Vagina (tissue), 2 donors: ENCODE measurements at regions not wholly inside any gene's neighbourhood (a gene's known extent, or its start where the extent isn't known, plus 50 kb on each side); places are given as distances from the start of the nearest gene placed in this dataset.

Source experiments
- DNase-seq, 2 donors: peaks; one replicate each; pipeline ENCODE4 v3.0.0-alpha.2; 2017; ENCODE audit errors: extremely low spot score in 2 of 2
- H3K27ac ChIP-seq: fragments of 200-600 bp; sonication (generic); one replicate; pipeline ENCODE4 v1.5.1; 2019
- H3K27me3 ChIP-seq: fragments of 200-600 bp; sonication (generic); one replicate; pipeline ENCODE4 v1.5.1; 2019
- H3K36me3 ChIP-seq, 2 donors: fragments of 200-600 bp; sonication (generic); one replicate each; pipeline ENCODE4 v1.5.1; 2017 to 2019
- H3K4me1 ChIP-seq: fragments of 200-600 bp; sonication (generic); one replicate; pipeline ENCODE4 v1.5.1; 2019
- H3K4me3 ChIP-seq, 2 donors: fragments of 200-600 bp; sonication (generic); 1 replicate in 1 of 2; 2 replicates in 1 of 2; pipeline ENCODE4 v1.5.1; 2016 to 2019
- H3K9me3 ChIP-seq: fragments of 200-600 bp; sonication (generic); one replicate; pipeline ENCODE4 v1.5.1; 2019
- POLR2A ChIP-seq, 2 donors: fragments of 450-650 bp; IDR thresholded peaks; one replicate each; pipeline ENCODE4 v1.6.1; 2017; ENCODE audit warnings: antibody characterized with exemption in 2 of 2, mild to moderate bottlenecking in 2 of 2, moderate library complexity in 2 of 2
- POLR2AphosphoS5 ChIP-seq, 2 donors: sonication (generic); formaldehyde crosslinking; IDR thresholded peaks; one replicate each; pipeline ENCODE4 v1.9.0; 2017; ENCODE audit warnings: antibody characterized with exemption in 2 of 2, mild to moderate bottlenecking in 2 of 2, low read depth in 1 of 2; ENCODE audit not compliant: insufficient read depth in 1 of 2
- intact Hi-C: fragments of 100-400 bp; cut with DNase I; formaldehyde crosslinking; loops from one replicate; pipeline ENCODE4 v1.15.1; 2023
- TF ChIP-seq, protein P1 (sequence below), 3 experiments: fragments of 450-650 bp in 2 of 3; fragments of 200-600 bp in 1 of 3; sonication (generic) in 1 of 3; IDR thresholded peaks; one replicate each; pipeline ENCODE4 v1.5.1; 2017 to 2019; ENCODE audit warnings: antibody characterized with exemption in 3 of 3, mild to moderate bottlenecking in 2 of 3, moderate library complexity in 2 of 3

DNA sequence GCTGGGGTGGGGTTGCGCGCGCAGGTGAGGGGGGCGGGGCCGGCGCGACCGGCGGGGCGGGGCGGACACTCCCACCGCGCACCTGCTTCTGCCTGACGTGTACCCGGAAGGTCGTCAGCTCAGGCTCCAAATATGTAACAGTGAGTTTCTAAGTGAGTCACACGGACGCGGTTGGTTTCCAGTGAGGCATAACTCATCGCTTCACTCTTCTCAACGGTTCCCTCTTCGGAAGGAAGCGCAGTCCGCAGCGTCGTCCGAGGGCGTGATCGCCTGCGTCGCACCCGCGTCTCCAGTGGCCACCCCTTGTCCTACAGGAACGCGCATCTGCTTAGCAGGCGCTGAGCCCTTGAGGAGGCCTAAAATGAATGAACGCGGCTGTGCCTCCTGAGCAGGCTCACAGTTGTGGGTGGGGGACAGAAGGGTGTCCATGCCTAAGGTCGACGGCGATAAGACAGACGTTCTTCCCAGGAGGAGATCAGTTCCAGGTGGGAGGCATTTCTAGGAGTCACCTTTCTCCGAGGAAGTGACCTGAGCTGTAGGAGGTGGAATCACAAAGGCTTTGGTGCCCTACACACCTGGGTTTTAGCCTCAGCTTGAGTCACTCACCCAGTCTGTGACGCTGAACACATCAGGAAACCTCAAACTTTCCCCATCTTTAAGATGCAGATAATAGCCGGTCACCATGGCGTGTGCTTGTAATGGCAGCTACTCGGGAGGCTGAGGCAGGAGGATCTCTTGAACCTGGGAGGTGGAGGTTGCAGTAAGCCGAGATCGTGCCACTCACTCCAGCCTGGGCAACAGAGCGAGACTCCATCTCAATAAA lies 50.9 kb upstream of the EZR start:
- H3K27ac ChIP-seq = peak overlapping the region; percentile 86
- DNase-seq = peak; percentile 92 to 98
- H3K36me3 ChIP-seq = no peaks in the 10 kb centered on the region
- H3K4me1 ChIP-seq = peaks cover 6% of the 10 kb centered on the region
- TF ChIP-seq, protein P1, sequence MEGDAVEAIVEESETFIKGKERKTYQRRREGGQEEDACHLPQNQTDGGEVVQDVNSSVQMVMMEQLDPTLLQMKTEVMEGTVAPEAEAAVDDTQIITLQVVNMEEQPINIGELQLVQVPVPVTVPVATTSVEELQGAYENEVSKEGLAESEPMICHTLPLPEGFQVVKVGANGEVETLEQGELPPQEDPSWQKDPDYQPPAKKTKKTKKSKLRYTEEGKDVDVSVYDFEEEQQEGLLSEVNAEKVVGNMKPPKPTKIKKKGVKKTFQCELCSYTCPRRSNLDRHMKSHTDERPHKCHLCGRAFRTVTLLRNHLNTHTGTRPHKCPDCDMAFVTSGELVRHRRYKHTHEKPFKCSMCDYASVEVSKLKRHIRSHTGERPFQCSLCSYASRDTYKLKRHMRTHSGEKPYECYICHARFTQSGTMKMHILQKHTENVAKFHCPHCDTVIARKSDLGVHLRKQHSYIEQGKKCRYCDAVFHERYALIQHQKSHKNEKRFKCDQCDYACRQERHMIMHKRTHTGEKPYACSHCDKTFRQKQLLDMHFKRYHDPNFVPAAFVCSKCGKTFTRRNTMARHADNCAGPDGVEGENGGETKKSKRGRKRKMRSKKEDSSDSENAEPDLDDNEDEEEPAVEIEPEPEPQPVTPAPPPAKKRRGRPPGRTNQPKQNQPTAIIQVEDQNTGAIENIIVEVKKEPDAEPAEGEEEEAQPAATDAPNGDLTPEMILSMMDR (IDR thresholded peaks at IDR 0.05) = no peak
- peak in 1 of 2 donors; percentile 38 for TF ChIP-seq POLR2A (IDR thresholded peaks at IDR 0.05)
- TF ChIP-seq POLR2AphosphoS5 (IDR thresholded peaks at IDR 0.05; ENCODE audit: insufficient read depth in 1 of 2, low read depth in 1 of 2) = peak; percentile 21 to 84
- H3K27me3 ChIP-seq = no peaks in the 10 kb centered on the region
- intact Hi-C loops = no loop called here
- no peaks in the 10 kb centered on the region for H3K9me3 ChIP-seq
- peak overlapping the region; percentile 43 to 44 for H3K4me3 ChIP-seq

DNA sequence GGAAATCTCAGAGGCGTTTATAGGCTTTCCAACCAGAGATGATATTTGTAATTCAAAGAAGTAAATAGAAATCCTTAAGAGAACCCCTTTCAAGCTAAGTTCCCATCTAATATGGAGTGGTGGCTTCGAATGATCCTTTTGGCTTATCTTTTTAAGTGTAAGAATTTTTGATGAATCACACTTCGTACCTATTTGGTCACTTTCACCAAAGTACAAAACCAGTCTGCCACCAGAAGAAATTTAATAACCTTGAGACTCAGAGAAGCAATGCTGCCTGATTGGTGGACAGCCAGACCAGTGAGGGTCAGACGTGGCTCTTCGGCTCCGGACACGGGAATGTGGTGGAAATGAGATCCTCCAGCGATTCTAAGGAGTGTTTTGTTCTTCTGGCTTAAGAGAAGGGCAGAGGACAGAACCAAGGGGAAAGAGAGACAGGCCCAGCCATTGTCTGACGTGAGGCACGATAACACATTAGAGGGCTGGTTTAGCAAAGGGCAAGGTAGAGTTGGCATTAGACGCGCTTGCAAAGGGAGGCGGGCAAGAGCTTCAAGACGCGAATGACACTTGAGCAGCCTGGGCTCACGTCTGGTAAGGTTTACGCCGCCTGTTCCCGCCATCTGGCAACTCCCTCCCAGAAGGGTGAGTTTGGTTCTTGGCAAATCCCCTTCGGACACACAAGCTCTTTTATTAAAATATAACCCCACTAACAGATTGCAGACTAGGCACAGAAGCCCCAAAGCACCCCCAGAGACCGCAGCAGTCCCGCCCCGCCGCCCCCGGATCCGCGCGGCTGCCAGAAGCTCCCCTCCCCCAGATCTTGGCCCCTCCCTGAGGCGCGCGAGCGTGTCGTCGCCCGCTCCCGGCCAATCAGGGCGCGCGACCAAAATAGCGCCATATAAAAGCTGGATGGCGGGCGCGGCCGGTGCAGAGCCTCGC lies 50.0 kb upstream of the EZR start:
- peak overlapping the region; percentile 43 to 44 for H3K4me3 ChIP-seq
- no peaks in the 10 kb centered on the region for H3K36me3 ChIP-seq
- no peak for DNase-seq
- H3K9me3 ChIP-seq = no peaks in the 10 kb centered on the region
- intact Hi-C loops = no loop called here
- H3K27ac ChIP-seq = peak overlapping the region; percentile 86
- TF ChIP-seq POLR2A (IDR thresholded peaks at IDR 0.05) (peak in 1 of 2 donors; percentile 22), POLR2AphosphoS5 (IDR thresholded peaks at IDR 0.05; ENCODE audit: insufficient read depth in 1 of 2, low read depth in 1 of 2) (peak in 1 of 2 donors; percentile 57)
- TF ChIP-seq, protein P1 (IDR thresholded peaks at IDR 0.05) = no peak
- H3K27me3 ChIP-seq = no peaks in the 10 kb centered on the region
- peaks cover 6% of the 10 kb centered on the region for H3K4me1 ChIP-seq
